Activated T-cell treated with anti-CD3 and anti-CD28 coated beads, Interleukin-2, amount 50 U/mL, for 24 hours (primary cell): ENCODE measurements at regions not wholly inside any gene's neighbourhood (a gene's known extent, or its start where the extent isn't known, plus 50 kb on each side); places are given as distances from the start of the nearest gene placed in this dataset.

Experiments
- DNase-seq: peaks from one replicate; pipeline ENCODE4 v3.0.0-alpha.2; 2020
- H3K27ac Mint-ChIP-seq: 2 replicates; pipeline ENCODE4 v1.8.0; 2020; ENCODE audit warnings: mild to moderate bottlenecking, mixed read lengths
- H3K27me3 Mint-ChIP-seq: 2 replicates; pipeline ENCODE4 v1.8.0; 2020; ENCODE audit warnings: mixed read lengths
- H3K36me3 Mint-ChIP-seq: 2 replicates; pipeline ENCODE4 v1.8.0; 2020; ENCODE audit warnings: low read depth, mixed read lengths
- H3K4me1 Mint-ChIP-seq: 2 replicates; pipeline ENCODE4 v1.8.0; 2020; ENCODE audit warnings: low read depth, mixed read lengths
- H3K4me3 Mint-ChIP-seq: 2 replicates; pipeline ENCODE4 v1.8.0; 2020; ENCODE audit warnings: mild to moderate bottlenecking, moderate library complexity, mixed read lengths
- H3K9me3 Mint-ChIP-seq: 2 replicates; pipeline ENCODE4 v1.8.0; 2020; ENCODE audit warnings: mixed read lengths

- H3K27me3 Mint-ChIP-seq, result no peaks in the 10 kb centered on the region
- DNase-seq, result no peak
- peaks cover 5% of the 10 kb centered on the region for H3K9me3 Mint-ChIP-seq
- H3K36me3 Mint-ChIP-seq, result no peaks in the 10 kb centered on the region
- no peak overlapping the region for H3K27ac Mint-ChIP-seq
- no peak overlapping the region for H3K4me3 Mint-ChIP-seq
- H3K4me1 Mint-ChIP-seq, result no peaks in the 10 kb centered on the region
Measured at GRCh38 chr16:9499941-9500593, 408.6 kb downstream of the HAPSTR1 start.

- Mint-ChIP-seq H3K27ac (no peak overlapping the region), H3K4me3 (no peak overlapping the region)
Measured at GRCh38 chr16:9500872-9501271, 409.4 kb downstream of the HAPSTR1 start.

GRCh38 chr16:9503251-9503984 lies 412.0 kb downstream of the HAPSTR1 start:
- no peaks in the 10 kb centered on the region for H3K27me3 Mint-ChIP-seq
- no peaks in the 10 kb centered on the region for H3K4me1 Mint-ChIP-seq
- H3K9me3 Mint-ChIP-seq, result peaks cover 8% of the 10 kb centered on the region
- no peak overlapping the region for H3K27ac Mint-ChIP-seq
- H3K4me3 Mint-ChIP-seq, result no peak overlapping the region
- no peaks in the 10 kb centered on the region for H3K36me3 Mint-ChIP-seq
- DNase-seq, result no peak

More at GRCh38 chr16:9500872-9501271, 409.4 kb downstream of the HAPSTR1 start:
- DNase-seq, result no peak
- H3K36me3 Mint-ChIP-seq, result no peaks in the 10 kb centered on the region
- H3K9me3 Mint-ChIP-seq, result peaks cover 5% of the 10 kb centered on the region
- H3K4me1 Mint-ChIP-seq, result no peaks in the 10 kb centered on the region
- no peaks in the 10 kb centered on the region for H3K27me3 Mint-ChIP-seq

GRCh38 chr16:9508328-9508936 lies 417.0 kb downstream of the HAPSTR1 start:
- Mint-ChIP-seq H3K4me3 (no peak overlapping the region), H3K9me3 (peaks cover 12% of the 10 kb centered on the region), H3K4me1 (no peaks in the 10 kb centered on the region), H3K36me3 (no peaks in the 10 kb centered on the region), H3K27ac (no peak overlapping the region), H3K27me3 (no peaks in the 10 kb centered on the region)
- no peak for DNase-seq

GRCh38 chr16:9509663-9510062 lies 418.2 kb downstream of the HAPSTR1 start:
- no peak for DNase-seq
- H3K27me3 Mint-ChIP-seq, result no peaks in the 10 kb centered on the region
- H3K4me1 Mint-ChIP-seq, result no peaks in the 10 kb centered on the region
- H3K27ac Mint-ChIP-seq, result no peak overlapping the region
- no peaks in the 10 kb centered on the region for H3K36me3 Mint-ChIP-seq
- peaks cover 17% of the 10 kb centered on the region for H3K9me3 Mint-ChIP-seq
- H3K4me3 Mint-ChIP-seq, result no peak overlapping the region

- Mint-ChIP-seq H3K9me3 (peaks cover 17% of the 10 kb centered on the region), H3K27me3 (no peaks in the 10 kb centered on the region), H3K4me3 (no peak overlapping the region)
Measured at GRCh38 chr16:9511389-9511788, 419.9 kb downstream of the HAPSTR1 start.

GRCh38 chr16:9516444-9516843 lies 425.0 kb downstream of the HAPSTR1 start:
- DNase-seq, result no peak
- no peak overlapping the region for H3K4me3 Mint-ChIP-seq
- H3K36me3 Mint-ChIP-seq, result no peaks in the 10 kb centered on the region
- no peak overlapping the region for H3K27ac Mint-ChIP-seq
- H3K4me1 Mint-ChIP-seq, result no peaks in the 10 kb centered on the region
- H3K27me3 Mint-ChIP-seq, result no peaks in the 10 kb centered on the region
- H3K9me3 Mint-ChIP-seq, result peaks cover 9% of the 10 kb centered on the region

More at GRCh38 chr16:9511389-9511788, 419.9 kb downstream of the HAPSTR1 start:
- H3K36me3 Mint-ChIP-seq, result no peaks in the 10 kb centered on the region
- no peaks in the 10 kb centered on the region for H3K4me1 Mint-ChIP-seq
- no peak overlapping the region for H3K27ac Mint-ChIP-seq
- DNase-seq, result no peak

- Mint-ChIP-seq H3K4me3 (no peak overlapping the region), H3K4me1 (no peaks in the 10 kb centered on the region), H3K9me3 (peaks cover 6% of the 10 kb centered on the region), H3K27ac (no peak overlapping the region), H3K36me3 (no peaks in the 10 kb centered on the region), H3K27me3 (no peaks in the 10 kb centered on the region)
- no peak for DNase-seq
Measured at GRCh38 chr16:9518051-9518450, 426.6 kb downstream of the HAPSTR1 start.

GRCh38 chr16:9518581-9518980 lies 427.1 kb downstream of the HAPSTR1 start:
- H3K27me3 Mint-ChIP-seq, result no peaks in the 10 kb centered on the region
- peaks cover 3% of the 10 kb centered on the region for H3K9me3 Mint-ChIP-seq
- no peak for DNase-seq
- H3K36me3 Mint-ChIP-seq, result no peaks in the 10 kb centered on the region
- no peak overlapping the region for H3K27ac Mint-ChIP-seq
- H3K4me1 Mint-ChIP-seq, result no peaks in the 10 kb centered on the region
- H3K4me3 Mint-ChIP-seq, result no peak overlapping the region

- H3K27me3 Mint-ChIP-seq, result no peaks in the 10 kb centered on the region
- no peaks in the 10 kb centered on the region for H3K4me1 Mint-ChIP-seq
- peaks cover 6% of the 10 kb centered on the region for H3K9me3 Mint-ChIP-seq
- H3K27ac Mint-ChIP-seq, result no peak overlapping the region
- no peaks in the 10 kb centered on the region for H3K36me3 Mint-ChIP-seq
- no peak overlapping the region for H3K4me3 Mint-ChIP-seq
- no peak for DNase-seq
Measured at GRCh38 chr16:9521749-9522370, 430.4 kb downstream of the HAPSTR1 start.

- Mint-ChIP-seq H3K27ac (no peak overlapping the region), H3K4me1 (no peaks in the 10 kb centered on the region), H3K9me3 (peaks cover 6% of the 10 kb centered on the region), H3K36me3 (no peaks in the 10 kb centered on the region), H3K27me3 (no peaks in the 10 kb centered on the region), H3K4me3 (no peak overlapping the region)
- DNase-seq, result no peak
Measured at GRCh38 chr16:9522614-9523013, 431.2 kb downstream of the HAPSTR1 start.

GRCh38 chr16:9523994-9524393 lies 432.6 kb downstream of the HAPSTR1 start:
- Mint-ChIP-seq H3K9me3 (peaks cover 6% of the 10 kb centered on the region), H3K36me3 (no peaks in the 10 kb centered on the region), H3K4me3 (no peak overlapping the region), H3K4me1 (no peaks in the 10 kb centered on the region), H3K27me3 (no peaks in the 10 kb centered on the region), H3K27ac (no peak overlapping the region)
- no peak for DNase-seq

- H3K27me3 Mint-ChIP-seq, result no peaks in the 10 kb centered on the region
- H3K27ac Mint-ChIP-seq, result no peak overlapping the region
- no peak for DNase-seq
- H3K9me3 Mint-ChIP-seq, result peaks cover 6% of the 10 kb centered on the region
- no peaks in the 10 kb centered on the region for H3K36me3 Mint-ChIP-seq
- no peak overlapping the region for H3K4me3 Mint-ChIP-seq
- H3K4me1 Mint-ChIP-seq, result no peaks in the 10 kb centered on the region
Measured at GRCh38 chr16:9525037-9525436, 433.6 kb downstream of the HAPSTR1 start.

- no peak overlapping the region for H3K27ac Mint-ChIP-seq
- no peaks in the 10 kb centered on the region for H3K4me1 Mint-ChIP-seq
Measured at GRCh38 chr16:9526791-9527190, 435.3 kb downstream of the HAPSTR1 start.

GRCh38 chr16:9527976-9528375 lies 436.5 kb downstream of the HAPSTR1 start:
- no peak for DNase-seq
- Mint-ChIP-seq H3K9me3 (peaks cover 6% of the 10 kb centered on the region), H3K4me1 (no peaks in the 10 kb centered on the region), H3K27ac (no peak overlapping the region), H3K4me3 (no peak overlapping the region), H3K27me3 (no peaks in the 10 kb centered on the region), H3K36me3 (no peaks in the 10 kb centered on the region)

More at GRCh38 chr16:9526791-9527190, 435.3 kb downstream of the HAPSTR1 start:
- Mint-ChIP-seq H3K36me3 (no peaks in the 10 kb centered on the region), H3K9me3 (peaks cover 6% of the 10 kb centered on the region), H3K27me3 (no peaks in the 10 kb centered on the region), H3K4me3 (no peak overlapping the region)
- no peak for DNase-seq
